IMR-90 (cell line): ENCODE measurements at regions not wholly inside any gene's neighbourhood (a gene's known extent, or its start where the extent isn't known, plus 50 kb on each side); places are given as distances from the start of the nearest gene placed in this dataset.

Source experiments
- ATAC-seq: fragments of 200-7000 bp; cut with Tn5 transposase; 2 replicates; pipeline ENCODE4 v1.9.1; 2020; ENCODE audit warnings: low read depth, mild to moderate bottlenecking, moderate library complexity
- BruUV-seq: library from RNA; stranded (reverse); fragments of 400-500 nt; replicated peaks from 2 replicates; lab custom pipeline; 2021; lab: Mats Ljungman, UMichigan
- CTCF ChIA-PET: fragments of 300-600 bp; formaldehyde crosslinking; extraction: SDS; loops from one replicate; lab custom pipeline; 2021; ENCODE audit warnings: antibody characterized with exemption; lab: Yijun Ruan, JAX
- POLR2A ChIA-PET: fragments of 300-600 bp; sonication (Branson Sonifier 250); formaldehyde crosslinking; loops from one replicate; lab custom pipeline; 2022; ENCODE audit warnings: antibody characterized with exemption; ENCODE audit not compliant: unreplicated experiment; lab: Charles Lee
- DNase-seq: peaks from one replicate; pipeline ENCODE4 v3.0.0; 2013
- H2AFZ ChIP-seq: replicated peaks from 2 replicates; pipeline ENCODE3; 2013; ENCODE audit warnings: low read length, mild to moderate bottlenecking; ENCODE audit not compliant: poor library complexity
- H2AK5ac ChIP-seq: 2 replicates; pipeline ENCODE4 v1.6.1; 2013; ENCODE audit warnings: low read depth, low read length, inconsistent platforms
- H2AK9ac ChIP-seq: replicated peaks from 2 replicates; pipeline ENCODE3; 2013; ENCODE audit warnings: mild to moderate bottlenecking, low read depth, low read length, moderate library complexity; ENCODE audit not compliant: poor library complexity
- H2BK120ac ChIP-seq: 2 replicates; pipeline ENCODE4 v1.6.1; 2013; ENCODE audit warnings: low read depth, low read length, inconsistent platforms
- H2BK15ac ChIP-seq: 3 replicates; pipeline ENCODE4 v1.6.1; 2013; ENCODE audit warnings: low read depth, low read length, inconsistent platforms
- H2BK20ac ChIP-seq: 2 replicates; pipeline ENCODE4 v1.6.1; 2013; ENCODE audit warnings: low read depth, mild to moderate bottlenecking, inconsistent platforms, low read length, moderate library complexity
- H2BK5ac ChIP-seq: 2 replicates; pipeline ENCODE4 v1.6.1; 2013; ENCODE audit warnings: mild to moderate bottlenecking, low read depth, low read length, inconsistent platforms; ENCODE audit not compliant: poor library complexity, severe bottlenecking
- H3K14ac ChIP-seq: replicated peaks from 2 replicates; pipeline ENCODE4 v1.6.1; 2013; ENCODE audit warnings: low read depth, low read length, inconsistent platforms
- H3K18ac ChIP-seq: 2 replicates; pipeline ENCODE4 v1.6.1; 2013; ENCODE audit warnings: low read depth, low read length, control low read depth
- H3K23ac ChIP-seq: 2 replicates; pipeline ENCODE4 v1.6.1; 2013; ENCODE audit warnings: low read depth, low read length, inconsistent platforms
- H3K27ac ChIP-seq: 2 replicates; pipeline ENCODE4 v1.5.1; 2013; ENCODE audit warnings: mild to moderate bottlenecking, control low read depth, low read length; ENCODE audit not compliant: insufficient read depth
- H3K27me3 ChIP-seq: 2 replicates; pipeline ENCODE4 v1.6.1; 2013; ENCODE audit warnings: low read length; ENCODE audit not compliant: control insufficient read depth, insufficient read depth
- H3K36me3 ChIP-seq: 2 replicates; pipeline ENCODE4 v1.6.1; 2013; ENCODE audit warnings: low read length, mixed read lengths; ENCODE audit not compliant: control insufficient read depth, insufficient read depth
- H3K4ac ChIP-seq: 2 replicates; pipeline ENCODE4 v1.6.1; 2013; ENCODE audit warnings: low read depth, low read length, inconsistent platforms
- H3K4me1 ChIP-seq: 2 replicates; pipeline ENCODE4 v1.6.1; 2013; ENCODE audit warnings: low read length, mixed read lengths; ENCODE audit not compliant: control insufficient read depth, insufficient read depth
- H3K4me2 ChIP-seq: 2 replicates; pipeline ENCODE4 v1.6.1; 2013; ENCODE audit warnings: low read depth, mild to moderate bottlenecking, control low read depth, low read length, moderate library complexity
- H3K4me3 ChIP-seq: 2 replicates; pipeline ENCODE4 v1.5.1; 2013; ENCODE audit warnings: low read depth, mild to moderate bottlenecking, control low read depth, low read length, moderate library complexity; ENCODE audit not compliant: insufficient read depth
- H3K56ac ChIP-seq: 2 replicates; pipeline ENCODE4 v1.6.1; 2013; ENCODE audit warnings: low read length, inconsistent platforms; ENCODE audit not compliant: insufficient read depth; ENCODE audit errors: extremely low read depth
- H3K79me1 ChIP-seq, 2 experiments: 2 replicates each; pipeline ENCODE4 v1.6.1; 2013; ENCODE audit warnings: low read length in 2 of 2, inconsistent platforms in 1 of 2, low read depth in 1 of 2
- H3K9ac ChIP-seq: 2 replicates; pipeline ENCODE4 v1.6.1; 2013; ENCODE audit warnings: low read depth, low read length, control low read depth
- H3K9me1 ChIP-seq: 2 replicates; pipeline ENCODE4 v1.6.1; 2013; ENCODE audit warnings: low read length, inconsistent platforms; ENCODE audit not compliant: insufficient read depth
- H3K9me3 ChIP-seq: 2 replicates; pipeline ENCODE4 v1.6.1; 2013; ENCODE audit warnings: low read length; ENCODE audit not compliant: control insufficient read depth, insufficient read depth
- H4K20me1 ChIP-seq: 2 replicates; pipeline ENCODE4 v1.6.1; 2013; ENCODE audit warnings: low read length, inconsistent platforms; ENCODE audit not compliant: insufficient read depth
- H4K5ac ChIP-seq: 2 replicates; pipeline ENCODE4 v1.6.1; 2013; ENCODE audit warnings: mild to moderate bottlenecking, low read depth, low read length, control low read depth
- H4K8ac ChIP-seq, 2 experiments: 2 replicates each; pipeline ENCODE4 v1.6.1; 2013; ENCODE audit warnings: low read depth in 2 of 2, low read length in 2 of 2, control low read depth in 1 of 2, inconsistent platforms in 1 of 2
- H4K91ac ChIP-seq: 2 replicates; pipeline ENCODE4 v1.6.1; 2013; ENCODE audit warnings: low read depth, low read length, inconsistent platforms; ENCODE audit not compliant: insufficient read depth
- BHLHE40 ChIP-seq: fragments of 150-350 bp; IDR thresholded peaks from 2 replicates; pipeline ENCODE4 v1.6.1; 2016; ENCODE audit warnings: mild to moderate bottlenecking, low read depth, low read length
- CEBPB ChIP-seq: IDR thresholded peaks from 2 replicates; pipeline ENCODE4 v1.6.1; 2012; ENCODE audit warnings: low read depth, low read length, improper control_type of control experiment
- CHD1 ChIP-seq: IDR thresholded peaks from 2 replicates; pipeline ENCODE4 v1.6.1; 2012; ENCODE audit warnings: low read depth, low read length, improper control_type of control experiment
- FOS ChIP-seq: fragments of 150-350 bp; IDR thresholded peaks from 2 replicates; pipeline ENCODE4 v1.6.1; 2016; ENCODE audit warnings: low read depth, low read length
- MAZ ChIP-seq: IDR thresholded peaks from 2 replicates; pipeline ENCODE4 v1.6.1; 2012; ENCODE audit warnings: low read depth, mild to moderate bottlenecking, low read length, improper control_type of control experiment, moderate library complexity, borderline replicate concordance
- NFE2L2 ChIP-seq: fragments of 150-350 bp; IDR thresholded peaks from 2 replicates; pipeline ENCODE4 v1.6.1; 2016; ENCODE audit warnings: low read depth, mild to moderate bottlenecking, low read length
- SMC3 ChIP-seq: fragments of 150-350 bp; IDR thresholded peaks from 2 replicates; pipeline ENCODE4 v1.6.1; 2016; ENCODE audit warnings: low read depth, mild to moderate bottlenecking, antibody characterized with exemption, low read length, moderate library complexity
- WGBS, 2 experiments: methylation state at CpG; one replicate each; pipeline versions ENCODE4 v1.1.5 to v1.1.7; 2013; ENCODE audit warnings: missing lambda C conversion rate in 2 of 2; ENCODE audit not compliant: insufficient read length in 1 of 2; ENCODE audit errors: extremely low coverage in 2 of 2; 5-methylcytosine and 5-hydroxymethylcytosine counted together
- dilution Hi-C: fragments of 300-500 bp; cut with HindIII; formaldehyde crosslinking; loops from one replicate; pipeline ENCODE4 v1.14.3; 2018; ENCODE audit warnings: low sequenced_read_pairs; ENCODE audit not compliant: unreplicated experiment
- in situ Hi-C: fragments of 300-500 bp; cut with MboI; formaldehyde crosslinking; loops from 3 replicates; pipeline ENCODE4 v1.14.3; 2019; ENCODE audit warnings: low sequenced_read_pairs, inconsistent platforms, mixed read lengths
- intact Hi-C: fragments of 100-400 bp; cut with micrococcal nuclease; formaldehyde crosslinking; loops from 2 replicates; pipeline ENCODE4 v1.10.0; 2022
- TF ChIP-seq, protein P1 (sequence below): conservative IDR thresholded peaks from 2 replicates; pipeline ENCODE4 v1.5.1; 2012; ENCODE audit warnings: mild to moderate bottlenecking, low read depth, low read length, improper control_type of control experiment
- TF ChIP-seq, protein P2 (sequence below): fragments of 150-350 bp; IDR thresholded peaks from 2 replicates; pipeline ENCODE4 v1.6.1; 2017; ENCODE audit warnings: mild to moderate bottlenecking, antibody characterized with exemption, low read length, low read depth

DNA sequence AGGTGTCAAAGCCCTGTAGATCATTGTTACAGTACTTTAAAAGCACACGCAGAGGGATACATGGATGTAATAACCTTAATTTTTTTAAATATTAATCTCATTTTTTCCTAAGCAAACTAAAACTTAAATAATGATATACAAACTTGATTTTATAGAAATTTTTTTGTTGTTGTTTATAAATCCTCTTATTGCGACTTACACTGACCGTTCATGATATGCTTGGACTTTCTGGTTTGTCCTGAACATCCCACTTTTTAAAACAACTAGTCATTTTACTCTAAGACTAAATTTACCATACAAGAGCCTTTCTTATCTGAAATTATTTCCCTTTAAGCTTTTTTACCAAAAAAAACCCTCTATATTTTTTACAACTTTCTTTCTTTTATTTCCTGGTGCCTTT, 2106.0 kb downstream of the PCDH7 start:
- CTCF ChIA-PET: no interaction called here
- H3K56ac ChIP-seq: no peak overlapping the region
- POLR2A ChIA-PET: no interaction called here
- no peak overlapping the region for H2AFZ ChIP-seq
- DNase-seq (no peak), ATAC-seq (no peak)
- no peak overlapping the region for H3K14ac ChIP-seq
- WGBS, 2 experiments: no CpG with 5 or more reads among the region's 3 CpGs
- no peak overlapping the region for H3K9ac ChIP-seq
- no peak overlapping the region for H2AK5ac ChIP-seq
- no peak overlapping the region for H2BK5ac ChIP-seq
- H4K8ac ChIP-seq: no peak overlapping the region
- in situ Hi-C loops: no loop called here
- no peaks in the 10 kb centered on the region for H4K20me1 ChIP-seq
- H2BK20ac ChIP-seq: no peak overlapping the region
- H3K9me3 ChIP-seq: peaks cover 2% of the 10 kb centered on the region; the same call in 1 of the 2 replicates
- no peak overlapping the region for H2AK9ac ChIP-seq
- no peak overlapping the region for H3K4ac ChIP-seq
- H3K9me1 ChIP-seq: no peaks in the 10 kb centered on the region
- H3K27ac ChIP-seq: no peak overlapping the region
- no TSS peak for BruUV-seq
- H2BK120ac ChIP-seq: no peak overlapping the region
- no peak for TF ChIP-seq CEBPB
- TF ChIP-seq, protein P1, sequence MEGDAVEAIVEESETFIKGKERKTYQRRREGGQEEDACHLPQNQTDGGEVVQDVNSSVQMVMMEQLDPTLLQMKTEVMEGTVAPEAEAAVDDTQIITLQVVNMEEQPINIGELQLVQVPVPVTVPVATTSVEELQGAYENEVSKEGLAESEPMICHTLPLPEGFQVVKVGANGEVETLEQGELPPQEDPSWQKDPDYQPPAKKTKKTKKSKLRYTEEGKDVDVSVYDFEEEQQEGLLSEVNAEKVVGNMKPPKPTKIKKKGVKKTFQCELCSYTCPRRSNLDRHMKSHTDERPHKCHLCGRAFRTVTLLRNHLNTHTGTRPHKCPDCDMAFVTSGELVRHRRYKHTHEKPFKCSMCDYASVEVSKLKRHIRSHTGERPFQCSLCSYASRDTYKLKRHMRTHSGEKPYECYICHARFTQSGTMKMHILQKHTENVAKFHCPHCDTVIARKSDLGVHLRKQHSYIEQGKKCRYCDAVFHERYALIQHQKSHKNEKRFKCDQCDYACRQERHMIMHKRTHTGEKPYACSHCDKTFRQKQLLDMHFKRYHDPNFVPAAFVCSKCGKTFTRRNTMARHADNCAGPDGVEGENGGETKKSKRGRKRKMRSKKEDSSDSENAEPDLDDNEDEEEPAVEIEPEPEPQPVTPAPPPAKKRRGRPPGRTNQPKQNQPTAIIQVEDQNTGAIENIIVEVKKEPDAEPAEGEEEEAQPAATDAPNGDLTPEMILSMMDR: no peak
- no peak for TF ChIP-seq MAZ
- TF ChIP-seq SMC3: no peak
- TF ChIP-seq, protein P2, sequence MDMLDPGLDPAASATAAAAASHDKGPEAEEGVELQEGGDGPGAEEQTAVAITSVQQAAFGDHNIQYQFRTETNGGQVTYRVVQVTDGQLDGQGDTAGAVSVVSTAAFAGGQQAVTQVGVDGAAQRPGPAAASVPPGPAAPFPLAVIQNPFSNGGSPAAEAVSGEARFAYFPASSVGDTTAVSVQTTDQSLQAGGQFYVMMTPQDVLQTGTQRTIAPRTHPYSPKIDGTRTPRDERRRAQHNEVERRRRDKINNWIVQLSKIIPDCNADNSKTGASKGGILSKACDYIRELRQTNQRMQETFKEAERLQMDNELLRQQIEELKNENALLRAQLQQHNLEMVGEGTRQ: no peak
- TF ChIP-seq FOS: no peak
- no peak for TF ChIP-seq CHD1
- no peak for TF ChIP-seq NFE2L2
- no peak for TF ChIP-seq BHLHE40
- no peaks in the 10 kb centered on the region for H3K79me1 ChIP-seq
- H4K91ac ChIP-seq: no peak overlapping the region
- H3K4me3 ChIP-seq: no peak overlapping the region
- no peak overlapping the region for H3K18ac ChIP-seq
- H3K36me3 ChIP-seq: no peaks in the 10 kb centered on the region
- intact Hi-C loops: no loop called here
- dilution Hi-C loops: no loop called here
- H3K23ac ChIP-seq: no peak overlapping the region
- no peak overlapping the region for H3K4me2 ChIP-seq
- no peak overlapping the region for H4K5ac ChIP-seq
- no peaks in the 10 kb centered on the region for H3K27me3 ChIP-seq
- H2BK15ac ChIP-seq: no peak overlapping the region
- no peaks in the 10 kb centered on the region for H3K4me1 ChIP-seq
